Loucy (cell line): ENCODE measurements at regions not wholly inside any gene's neighbourhood (a gene's known extent, or its start where the extent isn't known, plus 50 kb on each side); places are given as distances from the start of the nearest gene placed in this dataset.

Source experiments
- H2AFZ ChIP-seq: fragments of 200-600 bp; sonication (generic); 2 replicates; pipeline ENCODE4 v1.6.0; 2016; ENCODE audit warnings: antibody characterized with exemption, mild to moderate bottlenecking, low read length, moderate library complexity
- H3F3A ChIP-seq: fragments of 200-600 bp; 2 replicates; pipeline ENCODE4 v1.6.0; 2016; ENCODE audit warnings: antibody characterized with exemption, low read depth, mild to moderate bottlenecking
- H3K27me3 ChIP-seq: fragments of 200-600 bp; sonication (generic); 2 replicates; pipeline ENCODE4 v1.6.1; 2014; ENCODE audit warnings: low read length, mild to moderate bottlenecking; ENCODE audit not compliant: insufficient read depth, poor library complexity, severe bottlenecking
- H3K36me3 ChIP-seq: fragments of 200-600 bp; sonication (generic); 2 replicates; pipeline ENCODE4 v1.6.1; 2016; ENCODE audit warnings: low read length; ENCODE audit not compliant: insufficient read depth
- H3K4me1 ChIP-seq: fragments of 200-600 bp; sonication (generic); 2 replicates; pipeline ENCODE4 v1.5.1; 2014; ENCODE audit warnings: low read length, mild to moderate bottlenecking; ENCODE audit not compliant: insufficient read depth, poor library complexity, severe bottlenecking
- H3K4me2 ChIP-seq: fragments of 200-600 bp; sonication (generic); 2 replicates; pipeline ENCODE4 v1.6.0; 2014; ENCODE audit warnings: antibody characterized with exemption, low read length, low read depth, mild to moderate bottlenecking; ENCODE audit not compliant: poor library complexity, severe bottlenecking
- H3K4me3 ChIP-seq: fragments of 200-600 bp; sonication (generic); 2 replicates; pipeline ENCODE4 v1.5.1; 2014; ENCODE audit warnings: low read length, mild to moderate bottlenecking, mixed read lengths; ENCODE audit not compliant: poor library complexity, severe bottlenecking
- H3K79me2 ChIP-seq: fragments of 200-600 bp; sonication (generic); 2 replicates; pipeline ENCODE4 v1.6.1; 2014; ENCODE audit warnings: low read length; ENCODE audit not compliant: insufficient read depth
- H3K9ac ChIP-seq: fragments of 200-600 bp; sonication (generic); 2 replicates; pipeline ENCODE4 v1.6.0; 2014; ENCODE audit warnings: mild to moderate bottlenecking, low read depth, low read length, moderate library complexity; ENCODE audit not compliant: poor library complexity, severe bottlenecking
- H3K9me2 ChIP-seq: fragments of 200-600 bp; sonication (generic); replicated peaks from 2 replicates; pipeline ENCODE4 v1.6.1; 2016; ENCODE audit warnings: low read depth, low read length, mixed read lengths
- H3K9me3 ChIP-seq: fragments of 200-600 bp; sonication (generic); 2 replicates; pipeline ENCODE4 v1.6.1; 2014; ENCODE audit warnings: mild to moderate bottlenecking, antibody characterized with exemption, low read length, low read depth; ENCODE audit not compliant: insufficient read depth
- H4K20me1 ChIP-seq: fragments of 200-600 bp; sonication (generic); 2 replicates; pipeline ENCODE4 v1.6.0; 2014; ENCODE audit warnings: antibody characterized with exemption, low read length, mild to moderate bottlenecking; ENCODE audit not compliant: insufficient read depth, poor library complexity, severe bottlenecking
- CTCF ChIP-seq: fragments of 200-600 bp; sonication (generic); conservative IDR thresholded peaks from 2 replicates; pipeline ENCODE4 v1.5.1; 2014; ENCODE audit warnings: mild to moderate bottlenecking, antibody characterized with exemption, low read length
- EZH2phosphoT487 ChIP-seq: fragments of 200-600 bp; IDR thresholded peaks from 2 replicates; pipeline ENCODE4 v1.6.1; 2018; ENCODE audit warnings: antibody characterized with exemption, mild to moderate bottlenecking, moderate library complexity, borderline replicate concordance

- Histone ChIP-seq H4K20me1 (no peaks in the 10 kb centered on the region), H3K79me2 (no peaks in the 10 kb centered on the region), H3K4me3 (no peak overlapping the region), H3F3A (no peaks in the 10 kb centered on the region), H3K9me3 (no peaks in the 10 kb centered on the region), H3K36me3 (no peaks in the 10 kb centered on the region), H3K9me2 (no peaks in the 10 kb centered on the region), H3K9ac (no peak overlapping the region), H3K4me2 (no peak overlapping the region), H3K4me1 (no peaks in the 10 kb centered on the region), H2AFZ (no peak overlapping the region), H3K27me3 (no peaks in the 10 kb centered on the region)
- TF ChIP-seq CTCF (no peak), EZH2phosphoT487 (no peak)
Measured at GRCh38 chr5:13552361-13552760, 392.1 kb downstream of the DNAH5 start.

GRCh38 chr5:13551645-13552044 lies 392.8 kb downstream of the DNAH5 start:
- TF ChIP-seq CTCF (no peak), EZH2phosphoT487 (no peak)
- no peaks in the 10 kb centered on the region for H3K36me3 ChIP-seq

GRCh38 chr5:13540168-13540750 lies 404.2 kb downstream of the DNAH5 start:
- TF ChIP-seq CTCF = no peak
- TF ChIP-seq EZH2phosphoT487 = no peak
- H3K9ac ChIP-seq = no peak overlapping the region
- H3K9me2 ChIP-seq = no peaks in the 10 kb centered on the region
- no peak overlapping the region for H3K4me2 ChIP-seq
- H3K27me3 ChIP-seq = no peaks in the 10 kb centered on the region
- no peak overlapping the region for H3K4me3 ChIP-seq
- no peak overlapping the region for H2AFZ ChIP-seq
- H3K9me3 ChIP-seq = no peaks in the 10 kb centered on the region
- no peaks in the 10 kb centered on the region for H3K36me3 ChIP-seq
- H3K4me1 ChIP-seq = no peaks in the 10 kb centered on the region
- H3F3A ChIP-seq = no peaks in the 10 kb centered on the region
- H4K20me1 ChIP-seq = no peaks in the 10 kb centered on the region
- H3K79me2 ChIP-seq = no peaks in the 10 kb centered on the region

More at GRCh38 chr5:13551645-13552044, 392.8 kb downstream of the DNAH5 start:
- Histone ChIP-seq H3K4me1 (no peaks in the 10 kb centered on the region), H3K27me3 (no peaks in the 10 kb centered on the region), H2AFZ (no peak overlapping the region), H3K9ac (no peak overlapping the region), H4K20me1 (no peaks in the 10 kb centered on the region), H3K9me3 (no peaks in the 10 kb centered on the region), H3K79me2 (no peaks in the 10 kb centered on the region), H3K9me2 (no peaks in the 10 kb centered on the region), H3F3A (no peaks in the 10 kb centered on the region), H3K4me2 (no peak overlapping the region), H3K4me3 (no peak overlapping the region)
